WI38 (cell line): ENCODE measurements at regions not wholly inside any gene's neighbourhood (a gene's known extent, or its start where the extent isn't known, plus 50 kb on each side); places are given as distances from the start of the nearest gene placed in this dataset.

Experiments used
- H3K4me3 ChIP-seq: 2 replicates; pipeline ENCODE4 v1.5.1; 2011; ENCODE audit warnings: low read depth, mild to moderate bottlenecking, control low read depth, low read length
- TF ChIP-seq, protein P1 (sequence below): IDR thresholded peaks from 2 replicates; pipeline ENCODE4 v1.5.1; 2012; ENCODE audit warnings: low read depth, mild to moderate bottlenecking, control low read depth, low read length

GRCh38 chr9:26530841-26531240, 361.8 kb downstream of the CAAP1 start:
- H3K4me3 ChIP-seq, result no peak overlapping the region
- TF ChIP-seq, protein P1, sequence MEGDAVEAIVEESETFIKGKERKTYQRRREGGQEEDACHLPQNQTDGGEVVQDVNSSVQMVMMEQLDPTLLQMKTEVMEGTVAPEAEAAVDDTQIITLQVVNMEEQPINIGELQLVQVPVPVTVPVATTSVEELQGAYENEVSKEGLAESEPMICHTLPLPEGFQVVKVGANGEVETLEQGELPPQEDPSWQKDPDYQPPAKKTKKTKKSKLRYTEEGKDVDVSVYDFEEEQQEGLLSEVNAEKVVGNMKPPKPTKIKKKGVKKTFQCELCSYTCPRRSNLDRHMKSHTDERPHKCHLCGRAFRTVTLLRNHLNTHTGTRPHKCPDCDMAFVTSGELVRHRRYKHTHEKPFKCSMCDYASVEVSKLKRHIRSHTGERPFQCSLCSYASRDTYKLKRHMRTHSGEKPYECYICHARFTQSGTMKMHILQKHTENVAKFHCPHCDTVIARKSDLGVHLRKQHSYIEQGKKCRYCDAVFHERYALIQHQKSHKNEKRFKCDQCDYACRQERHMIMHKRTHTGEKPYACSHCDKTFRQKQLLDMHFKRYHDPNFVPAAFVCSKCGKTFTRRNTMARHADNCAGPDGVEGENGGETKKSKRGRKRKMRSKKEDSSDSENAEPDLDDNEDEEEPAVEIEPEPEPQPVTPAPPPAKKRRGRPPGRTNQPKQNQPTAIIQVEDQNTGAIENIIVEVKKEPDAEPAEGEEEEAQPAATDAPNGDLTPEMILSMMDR, result no peak

DNA sequence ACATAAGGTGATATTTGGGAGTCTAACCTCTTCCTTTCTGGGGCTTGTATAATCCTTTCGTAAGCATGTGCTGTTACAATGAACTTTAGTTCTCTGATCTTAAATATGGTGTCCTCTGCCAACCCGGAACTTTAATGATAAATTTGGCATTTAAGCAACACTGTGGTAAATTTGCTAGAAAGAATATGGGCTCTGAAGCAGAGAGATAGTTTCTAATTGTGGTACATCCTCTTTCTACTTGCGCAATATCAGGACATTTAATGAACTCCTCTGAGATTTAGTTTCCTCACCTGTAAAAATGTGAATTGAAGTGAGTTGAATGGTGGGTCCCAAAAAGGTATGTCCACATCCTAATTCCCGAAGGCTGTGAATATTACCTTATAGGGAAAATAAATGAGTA, 364.7 kb downstream of the CAAP1 start:
- TF ChIP-seq, protein P1, result no peak
- H3K4me3 ChIP-seq, result no peak overlapping the region

DNA sequence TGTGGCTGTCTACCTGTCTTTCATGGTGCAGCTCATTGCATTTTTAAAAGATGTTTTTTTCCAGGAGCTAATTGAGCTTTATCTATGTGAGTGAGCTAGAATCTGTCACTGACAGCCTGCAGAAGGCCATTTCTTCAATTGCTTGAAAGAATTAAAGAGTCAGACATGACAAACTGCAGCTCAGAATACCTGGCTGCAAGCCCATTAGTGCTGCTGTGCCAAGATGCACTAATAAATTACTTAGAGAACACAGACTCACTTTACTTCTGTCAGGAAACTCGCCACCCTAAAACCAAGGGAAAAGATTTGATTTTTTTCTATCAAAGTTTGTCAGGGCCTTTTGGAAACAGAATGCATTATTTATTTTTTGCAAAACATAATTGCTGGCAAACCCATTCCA, 368.3 kb downstream of the CAAP1 start:
- H3K4me3 ChIP-seq, result no peak overlapping the region
- TF ChIP-seq, protein P1, result no peak

DNA sequence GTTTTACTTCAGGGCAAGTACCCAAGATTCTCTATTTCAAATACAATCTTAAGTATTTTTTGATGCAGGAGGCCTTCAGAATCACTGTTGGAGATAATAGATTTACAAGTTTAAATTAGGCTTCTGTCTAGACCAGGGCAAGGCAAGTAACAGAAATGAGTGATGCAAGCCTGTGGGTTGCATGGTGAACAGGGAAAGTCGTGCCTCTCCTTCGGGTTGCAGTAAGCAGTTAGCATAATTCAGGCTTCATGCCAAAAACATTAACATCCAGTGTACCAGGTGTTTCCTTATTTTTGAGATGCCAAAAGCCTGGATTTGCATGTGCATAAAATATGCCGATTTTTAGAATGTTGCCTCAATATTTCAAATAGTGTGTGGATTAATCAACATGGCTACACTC, 369.0 kb downstream of the CAAP1 start:
- TF ChIP-seq, protein P1, result no peak
- no peak overlapping the region for H3K4me3 ChIP-seq

DNA sequence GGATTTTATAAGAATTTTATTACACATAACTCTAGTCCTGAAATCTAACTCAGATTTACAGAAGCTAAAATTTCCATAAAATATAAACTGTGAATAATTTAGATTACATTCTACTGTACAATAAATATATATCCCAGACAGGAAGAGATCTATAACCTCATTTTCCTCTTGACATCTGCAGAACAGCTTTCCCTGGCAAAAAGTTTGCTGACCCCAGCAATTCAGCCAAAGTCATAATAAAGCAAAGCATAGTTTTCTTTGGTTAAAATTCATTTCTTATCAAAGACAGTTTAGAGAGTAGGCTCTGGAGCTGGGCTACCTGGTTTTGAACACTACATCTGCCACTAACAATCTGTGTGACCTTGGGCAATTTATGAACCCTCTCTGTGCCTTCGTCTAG, 372.5 kb downstream of the CAAP1 start:
- TF ChIP-seq, protein P1, result no peak

GRCh38 chr9:26516773-26517343, 375.7 kb downstream of the CAAP1 start:
- H3K4me3 ChIP-seq, result no peak overlapping the region
- TF ChIP-seq, protein P1, result no peak

More for the DNA sequence above, 372.5 kb downstream of the CAAP1 start:
- H3K4me3 ChIP-seq, result no peak overlapping the region

DNA sequence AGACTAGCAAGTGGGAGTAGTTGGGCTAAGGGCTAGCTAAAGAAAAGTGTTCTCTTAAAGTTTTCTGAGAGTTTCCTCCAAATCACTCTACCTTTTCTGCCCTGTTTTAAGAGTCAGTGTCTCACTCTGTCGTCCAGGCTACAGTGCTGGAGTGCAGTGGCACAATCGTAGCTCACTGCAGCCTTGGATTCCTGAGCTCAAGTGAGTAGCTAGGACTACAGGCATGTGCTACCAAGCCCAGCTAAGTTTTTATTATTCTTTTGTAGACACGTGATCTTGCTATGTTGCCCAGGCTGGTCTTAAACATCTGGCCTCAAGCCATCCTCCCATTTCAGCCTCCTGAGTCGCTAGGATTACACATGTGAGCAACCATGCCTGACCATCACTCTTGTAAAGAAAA, 378.9 kb downstream of the CAAP1 start:
- TF ChIP-seq, protein P1, result no peak
- no peak overlapping the region for H3K4me3 ChIP-seq
